ENCODE measurements at regions not wholly inside any gene's neighbourhood (a gene's known extent, or its start where the extent isn't known, plus 50 kb on each side); places are given as distances from the start of the nearest gene placed in this dataset.

GRCh38 chr13:106186366-106187030 is 349.0 kb downstream of the EFNB2 start:
- no peaks in the 10 kb centered on the region for H3K9me3 ChIP-seq
- no peak overlapping the region for H3K4me3 ChIP-seq
- TF ChIP-seq CTCF (IDR thresholded peaks at IDR 0.05): no peak
- DNase-seq: no peak
- no peaks in the 10 kb centered on the region for H3K36me3 ChIP-seq (ENCODE audit: low read depth)
- intact Hi-C loops (cut with DNase I, micrococcal nuclease): no loop called here
- H3K4me1 ChIP-seq (ENCODE audit: low read depth): no peaks in the 10 kb centered on the region
- peak; percentile 50 for ATAC-seq

- no peak for ATAC-seq
Observed at GRCh38 chr13:106184790-106185189, 350.7 kb downstream of the EFNB2 start.

GRCh38 chr13:106183410-106184065 is 351.9 kb downstream of the EFNB2 start:
- DNase-seq (peak in 2 of 3 donors; percentile 37 to 90), ATAC-seq (peak; percentile 95)
- Histone ChIP-seq H3K4me3 (no peak overlapping the region), H3K36me3 (ENCODE audit: low read depth) (no peaks in the 10 kb centered on the region), H3K9me3 (peaks cover 5% of the 10 kb centered on the region), H3K4me1 (ENCODE audit: low read depth) (no peaks in the 10 kb centered on the region)
- TF ChIP-seq CTCF (IDR thresholded peaks at IDR 0.05): no peak
- intact Hi-C loops (cut with DNase I, micrococcal nuclease): no loop called here

More at GRCh38 chr13:106184790-106185189, 350.7 kb downstream of the EFNB2 start:
- Histone ChIP-seq H3K4me3 (no peak overlapping the region), H3K4me1 (ENCODE audit: low read depth) (no peaks in the 10 kb centered on the region), H3K9me3 (peaks cover 5% of the 10 kb centered on the region), H3K36me3 (ENCODE audit: low read depth) (no peaks in the 10 kb centered on the region)
- no peak for DNase-seq
- intact Hi-C loops (cut with DNase I, micrococcal nuclease): no loop called here
- TF ChIP-seq CTCF (IDR thresholded peaks at IDR 0.05): no peak

- peaks cover 5% of the 10 kb centered on the region for H3K9me3 ChIP-seq
- intact Hi-C loops (cut with DNase I, micrococcal nuclease): no loop called here
- H3K4me1 ChIP-seq (ENCODE audit: low read depth): no peaks in the 10 kb centered on the region
- ATAC-seq (peak; percentile 74), DNase-seq (no peak)
- H3K36me3 ChIP-seq (ENCODE audit: low read depth): no peaks in the 10 kb centered on the region
- no peak overlapping the region for H3K4me3 ChIP-seq
- no peak for TF ChIP-seq CTCF (IDR thresholded peaks at IDR 0.05)
Observed at GRCh38 chr13:106182404-106182803, 353.1 kb downstream of the EFNB2 start.

- Histone ChIP-seq H3K4me1 (ENCODE audit: low read depth) (no peaks in the 10 kb centered on the region), H3K9me3 (peaks cover 5% of the 10 kb centered on the region), H3K36me3 (ENCODE audit: low read depth) (no peaks in the 10 kb centered on the region), H3K4me3 (no peak overlapping the region)
- TF ChIP-seq CTCF (IDR thresholded peaks at IDR 0.05): no peak
- no peak for ATAC-seq
- no peak for DNase-seq
- intact Hi-C loops (cut with DNase I, micrococcal nuclease): no loop called here
Observed at GRCh38 chr13:106178816-106179215, 356.6 kb downstream of the EFNB2 start.
